Neural cell (in vitro differentiated cells): ENCODE measurements at regions not wholly inside any gene's neighbourhood (a gene's known extent, or its start where the extent isn't known, plus 50 kb on each side); places are given as distances from the start of the nearest gene placed in this dataset.

Source experiments
- H2AFZ ChIP-seq: fragments of 200-600, 300-800 bp; sonication (generic), shearing (Covaris generic); 2 replicates; pipeline ENCODE4 v1.6.0; 2014; ENCODE audit warnings: low read depth, mild to moderate bottlenecking, antibody characterized with exemption, low read length, moderate library complexity
- H3F3A ChIP-seq: fragments of 200-600 bp; shearing (Covaris generic); 2 replicates; pipeline ENCODE4 v1.6.1; 2016; ENCODE audit warnings: mild to moderate bottlenecking, moderate library complexity, mixed read lengths, antibody characterized with exemption, low read length; ENCODE audit not compliant: insufficient read depth, poor library complexity, severe bottlenecking
- H3K27ac ChIP-seq: fragments of 200-600, 300-800 bp; sonication (generic), shearing (Covaris generic); 2 replicates; pipeline ENCODE4 v1.5.1; 2014; ENCODE audit warnings: mild to moderate bottlenecking, low read length, moderate library complexity
- H3K27me3 ChIP-seq: fragments of 300-800, 200-600 bp; sonication (generic), shearing (Covaris generic); 2 replicates; pipeline ENCODE4 v1.6.0; 2014; ENCODE audit warnings: mild to moderate bottlenecking, low read depth, low read length, moderate library complexity; ENCODE audit not compliant: insufficient read depth
- H3K36me3 ChIP-seq: fragments of 300-800, 200-600 bp; sonication (generic), shearing (Covaris generic); 2 replicates; pipeline ENCODE4 v1.5.1; 2014; ENCODE audit warnings: mild to moderate bottlenecking, antibody characterized with exemption, low read length, moderate library complexity; ENCODE audit not compliant: insufficient read depth
- H3K4me2 ChIP-seq: fragments of 300-800, 200-600 bp; sonication (generic), shearing (Covaris generic); 2 replicates; pipeline ENCODE4 v1.6.0; 2014; ENCODE audit warnings: mild to moderate bottlenecking, low read length
- H3K4me3 ChIP-seq: fragments of 300-800, 200-600 bp; sonication (generic), shearing (Covaris generic); 2 replicates; pipeline ENCODE4 v1.5.1; 2014; ENCODE audit warnings: mild to moderate bottlenecking, low read length, moderate library complexity
- H3K79me2 ChIP-seq: fragments of 200-600 bp; shearing (Covaris generic); replicated peaks from 2 replicates; pipeline ENCODE4 v1.6.0; 2014; ENCODE audit warnings: mild to moderate bottlenecking, low read length, moderate library complexity; ENCODE audit not compliant: insufficient read depth
- H3K9ac ChIP-seq: fragments of 300-800, 200-600 bp; sonication (generic), shearing (Covaris generic); 2 replicates; pipeline ENCODE4 v1.6.1; 2016; ENCODE audit warnings: mild to moderate bottlenecking, low read length, mixed read lengths
- H3K9me2 ChIP-seq: fragments of 200-600 bp; shearing (Covaris generic); 2 replicates; pipeline ENCODE4 v1.6.1; 2016; ENCODE audit warnings: mild to moderate bottlenecking, low read length, mixed read lengths; ENCODE audit not compliant: insufficient read depth
- H3K9me3 ChIP-seq: fragments of 200-600, 300-800 bp; sonication (generic), shearing (Covaris generic); 2 replicates; pipeline ENCODE4 v1.6.1; 2016; ENCODE audit warnings: mild to moderate bottlenecking, mixed run types, low read length, moderate library complexity, mixed read lengths
- H4K20me1 ChIP-seq: fragments of 200-600 bp; shearing (Covaris generic); 2 replicates; pipeline ENCODE4 v1.6.1; 2016; ENCODE audit warnings: mild to moderate bottlenecking, mixed run types; ENCODE audit not compliant: insufficient read depth
- CTCF ChIP-seq: fragments of 450-650 bp; IDR thresholded peaks from 2 replicates; pipeline ENCODE4 v1.5.1; 2014; ENCODE audit warnings: antibody characterized with exemption, mild to moderate bottlenecking, moderate library complexity; ENCODE audit not compliant: poor library complexity, severe bottlenecking
- EP300 ChIP-seq: fragments of 450-650 bp; conservative IDR thresholded peaks from 2 replicates; pipeline ENCODE4 v1.6.1; 2014; ENCODE audit warnings: antibody characterized with exemption, mild to moderate bottlenecking, moderate library complexity; ENCODE audit not compliant: poor library complexity, severe bottlenecking
- EZH2 ChIP-seq: fragments of 200-600, 300-800 bp; shearing (Covaris generic), sonication (generic); IDR thresholded peaks from 2 replicates; pipeline ENCODE4 v1.6.1; 2014; ENCODE audit warnings: antibody characterized with exemption, low read length, borderline replicate concordance, mild to moderate bottlenecking; ENCODE audit not compliant: insufficient read depth, poor library complexity, severe bottlenecking
- MXI1 ChIP-seq: fragments of 450-650 bp; conservative IDR thresholded peaks from 2 replicates; pipeline ENCODE4 v1.6.1; 2014; ENCODE audit warnings: antibody characterized with exemption, mild to moderate bottlenecking; ENCODE audit not compliant: poor library complexity, severe bottlenecking
- POLR2AphosphoS5 ChIP-seq: IDR thresholded peaks from 2 replicates; pipeline ENCODE4 v1.6.1; 2012
- RAD21 ChIP-seq: fragments of 450-650 bp; conservative IDR thresholded peaks from 2 replicates; pipeline ENCODE4 v1.6.1; 2014; ENCODE audit warnings: antibody characterized with exemption, mild to moderate bottlenecking, moderate library complexity
- SMC3 ChIP-seq: fragments of 450-650 bp; conservative IDR thresholded peaks from 2 replicates; pipeline ENCODE4 v1.6.1; 2014; ENCODE audit warnings: antibody characterized with exemption, mild to moderate bottlenecking, moderate library complexity; ENCODE audit not compliant: poor library complexity
- TAF1 ChIP-seq: IDR thresholded peaks from 2 replicates; pipeline ENCODE4 v1.6.1; 2012; ENCODE audit warnings: low read depth
- TF ChIP-seq, protein P1 (sequence below): IDR thresholded peaks from 2 replicates; pipeline ENCODE4 v1.6.1; 2012; ENCODE audit warnings: borderline replicate concordance

- Histone ChIP-seq H3K36me3 (no peaks in the 10 kb centered on the region), H3F3A (no peaks in the 10 kb centered on the region), H3K9me2 (no peaks in the 10 kb centered on the region), H3K4me2 (no peak overlapping the region), H3K27ac (no peak overlapping the region), H3K4me3 (no peak overlapping the region), H2AFZ (no peak overlapping the region), H3K79me2 (no peaks in the 10 kb centered on the region), H4K20me1 (no peaks in the 10 kb centered on the region), H3K9me3 (no peaks in the 10 kb centered on the region), H3K27me3 (no peaks in the 10 kb centered on the region), H3K9ac (no peak overlapping the region)
- TF ChIP-seq MXI1 (no peak), TAF1 (no peak)
Measured at GRCh38 chr20:30601974-30602373, 655.5 kb upstream of the DEFB115 start.

DNA sequence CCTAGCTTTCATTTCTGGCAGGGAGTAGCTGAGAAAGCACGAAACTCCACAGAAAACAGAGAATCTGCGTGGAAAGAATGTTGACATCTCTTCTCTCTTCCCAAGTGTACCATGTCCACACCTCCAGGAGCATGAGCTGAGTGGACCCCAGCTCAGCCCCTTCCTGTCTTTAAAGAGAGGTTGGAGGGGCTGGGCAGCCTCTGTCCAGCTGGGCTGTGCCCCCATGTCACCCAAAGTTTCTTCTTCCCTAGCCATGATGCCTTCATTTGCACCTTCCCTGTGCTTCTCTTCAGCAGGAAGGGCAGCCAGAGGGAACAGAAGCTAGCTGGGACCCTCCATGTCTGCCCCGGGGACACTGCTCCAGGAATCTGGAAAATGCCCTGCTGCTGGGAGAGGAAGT is 655.0 kb upstream of the DEFB115 start:
- Histone ChIP-seq H3F3A (no peaks in the 10 kb centered on the region), H3K27ac (no peak overlapping the region), H3K4me3 (no peak overlapping the region), H3K79me2 (no peaks in the 10 kb centered on the region), H3K9me2 (no peaks in the 10 kb centered on the region), H4K20me1 (no peaks in the 10 kb centered on the region), H3K4me2 (no peak overlapping the region), H3K36me3 (no peaks in the 10 kb centered on the region), H3K9ac (no peak overlapping the region), H3K9me3 (no peaks in the 10 kb centered on the region), H2AFZ (no peak overlapping the region), H3K27me3 (no peaks in the 10 kb centered on the region)
- TF ChIP-seq EZH2 (no peak), POLR2AphosphoS5 (no peak)

- Histone ChIP-seq H3K27ac (no peak overlapping the region), H4K20me1 (no peaks in the 10 kb centered on the region), H3K79me2 (no peaks in the 10 kb centered on the region), H3K4me2 (no peak overlapping the region), H2AFZ (no peak overlapping the region), H3K27me3 (no peaks in the 10 kb centered on the region), H3K9me3 (peaks cover 5% of the 10 kb centered on the region), H3K9ac (no peak overlapping the region), H3K36me3 (no peaks in the 10 kb centered on the region), H3K9me2 (no peaks in the 10 kb centered on the region), H3F3A (no peaks in the 10 kb centered on the region), H3K4me3 (no peak overlapping the region)
- TF ChIP-seq TAF1 = no peak
- no peak for TF ChIP-seq RAD21
- no peak for TF ChIP-seq MXI1
- TF ChIP-seq EP300 = no peak
- TF ChIP-seq CTCF = no peak
- TF ChIP-seq, protein P1, sequence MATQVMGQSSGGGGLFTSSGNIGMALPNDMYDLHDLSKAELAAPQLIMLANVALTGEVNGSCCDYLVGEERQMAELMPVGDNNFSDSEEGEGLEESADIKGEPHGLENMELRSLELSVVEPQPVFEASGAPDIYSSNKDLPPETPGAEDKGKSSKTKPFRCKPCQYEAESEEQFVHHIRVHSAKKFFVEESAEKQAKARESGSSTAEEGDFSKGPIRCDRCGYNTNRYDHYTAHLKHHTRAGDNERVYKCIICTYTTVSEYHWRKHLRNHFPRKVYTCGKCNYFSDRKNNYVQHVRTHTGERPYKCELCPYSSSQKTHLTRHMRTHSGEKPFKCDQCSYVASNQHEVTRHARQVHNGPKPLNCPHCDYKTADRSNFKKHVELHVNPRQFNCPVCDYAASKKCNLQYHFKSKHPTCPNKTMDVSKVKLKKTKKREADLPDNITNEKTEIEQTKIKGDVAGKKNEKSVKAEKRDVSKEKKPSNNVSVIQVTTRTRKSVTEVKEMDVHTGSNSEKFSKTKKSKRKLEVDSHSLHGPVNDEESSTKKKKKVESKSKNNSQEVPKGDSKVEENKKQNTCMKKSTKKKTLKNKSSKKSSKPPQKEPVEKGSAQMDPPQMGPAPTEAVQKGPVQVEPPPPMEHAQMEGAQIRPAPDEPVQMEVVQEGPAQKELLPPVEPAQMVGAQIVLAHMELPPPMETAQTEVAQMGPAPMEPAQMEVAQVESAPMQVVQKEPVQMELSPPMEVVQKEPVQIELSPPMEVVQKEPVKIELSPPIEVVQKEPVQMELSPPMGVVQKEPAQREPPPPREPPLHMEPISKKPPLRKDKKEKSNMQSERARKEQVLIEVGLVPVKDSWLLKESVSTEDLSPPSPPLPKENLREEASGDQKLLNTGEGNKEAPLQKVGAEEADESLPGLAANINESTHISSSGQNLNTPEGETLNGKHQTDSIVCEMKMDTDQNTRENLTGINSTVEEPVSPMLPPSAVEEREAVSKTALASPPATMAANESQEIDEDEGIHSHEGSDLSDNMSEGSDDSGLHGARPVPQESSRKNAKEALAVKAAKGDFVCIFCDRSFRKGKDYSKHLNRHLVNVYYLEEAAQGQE = no peak
- TF ChIP-seq POLR2AphosphoS5 = no peak
- no peak for TF ChIP-seq EZH2
- TF ChIP-seq SMC3 = no peak
Measured at GRCh38 chr20:30606990-30607389, 650.5 kb upstream of the DEFB115 start.
